Frontal cortex (tissue), 3 donors: ENCODE measurements at regions not wholly inside any gene's neighbourhood (a gene's known extent, or its start where the extent isn't known, plus 50 kb on each side); places are given as distances from the start of the nearest gene placed in this dataset.
"Not testable (repeated sequence)": the region's sequence is repeated elsewhere in the genome, so short reads cannot be mapped to it uniquely, and the experiment has no call there.

Experiments used
- DNase-seq, 2 donors: peaks; one replicate each; pipeline ENCODE4 v3.0.0; 2012; ENCODE audit warnings: low spot score in 2 of 2
- FAIRE-seq: peaks from 2 replicates; lab custom pipeline; 2012; peaks lifted over from hg19 to GRCh38; lab: Jason Lieb, UNC
- donor health status: control.
- donor health status: control.
- donor health status: control.

GRCh38 chr2:48205137-48205798, 109.2 kb upstream of the FOXN2 start:
- DNase-seq, result peak; percentile 14 to 38
- peak; percentile 97 for FAIRE-seq

DNA sequence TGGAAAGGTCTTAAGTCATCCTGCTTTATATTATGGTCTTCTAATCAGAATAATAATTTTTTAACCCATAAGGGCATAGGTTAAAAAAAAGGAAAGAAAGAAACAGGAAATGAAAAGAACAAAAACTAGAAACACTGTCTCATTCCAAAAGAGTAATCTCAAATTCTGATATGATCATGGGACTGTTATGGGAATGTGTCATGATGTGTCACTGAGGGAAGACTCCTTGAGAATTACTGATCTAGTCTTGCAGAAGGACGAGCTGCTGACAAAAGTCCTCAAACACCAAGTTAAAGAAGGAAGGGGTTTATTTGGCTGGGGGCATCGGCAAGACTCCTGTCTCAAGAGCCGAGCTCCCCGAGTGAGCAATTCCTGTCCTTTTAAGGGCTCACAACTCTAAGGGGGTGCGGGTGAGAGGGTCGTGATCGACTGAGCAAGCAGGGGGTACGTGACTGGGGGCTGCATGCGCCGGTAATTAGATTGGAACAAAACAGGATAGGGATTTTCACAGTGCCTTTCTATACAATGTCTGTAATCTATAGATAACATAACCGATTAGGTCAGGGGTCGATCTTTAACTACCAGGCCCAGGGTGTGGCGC, 108.3 kb upstream of the FOXN2 start:
- FAIRE-seq, result not testable (repeated sequence)

GRCh38 chr2:48207201-48207641, 107.3 kb upstream of the FOXN2 start:
- no peak for DNase-seq

More for the DNA sequence above, 108.3 kb upstream of the FOXN2 start:
- not testable (repeated sequence) for DNase-seq

GRCh38 chr2:48207851-48208250, 106.6 kb upstream of the FOXN2 start:
- FAIRE-seq, result no peak
- no peak for DNase-seq

More at GRCh38 chr2:48207201-48207641, 107.3 kb upstream of the FOXN2 start:
- no peak for FAIRE-seq

DNA sequence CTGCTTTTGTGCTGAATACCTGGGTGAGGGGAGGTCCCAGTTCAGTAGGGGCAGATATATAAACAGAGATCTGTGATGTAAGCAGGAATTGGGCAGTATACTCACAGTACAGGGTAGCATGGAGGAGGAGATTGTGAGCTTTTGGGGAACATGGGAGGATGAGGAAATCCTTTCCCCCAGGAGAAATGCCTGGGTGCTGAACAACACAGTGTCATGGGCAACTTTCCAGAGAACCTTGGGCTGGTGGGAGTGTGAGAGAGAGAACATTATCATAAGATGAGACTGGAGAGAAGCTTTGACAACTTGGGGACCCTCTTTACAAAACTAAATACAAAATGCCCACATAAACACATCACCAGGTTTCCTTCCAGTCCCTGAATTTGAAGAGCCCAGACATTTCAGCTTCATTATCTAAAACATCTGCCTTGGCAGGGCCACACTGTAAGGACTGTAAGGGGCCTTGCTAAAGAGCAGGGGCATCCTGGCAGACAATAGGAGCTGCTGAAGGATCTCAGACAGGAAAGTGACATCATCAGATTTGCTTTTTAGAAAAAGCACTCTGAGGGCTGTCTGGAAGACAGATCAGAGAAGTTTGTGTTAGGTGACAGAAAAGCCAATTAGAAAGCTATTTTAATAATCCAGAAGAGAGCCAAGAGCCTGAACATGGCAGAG, 105.1 kb upstream of the FOXN2 start:
- DNase-seq (no peak), FAIRE-seq (no peak)

GRCh38 chr2:48210189-48210588, 104.3 kb upstream of the FOXN2 start:
- FAIRE-seq (no peak), DNase-seq (no peak)

DNA sequence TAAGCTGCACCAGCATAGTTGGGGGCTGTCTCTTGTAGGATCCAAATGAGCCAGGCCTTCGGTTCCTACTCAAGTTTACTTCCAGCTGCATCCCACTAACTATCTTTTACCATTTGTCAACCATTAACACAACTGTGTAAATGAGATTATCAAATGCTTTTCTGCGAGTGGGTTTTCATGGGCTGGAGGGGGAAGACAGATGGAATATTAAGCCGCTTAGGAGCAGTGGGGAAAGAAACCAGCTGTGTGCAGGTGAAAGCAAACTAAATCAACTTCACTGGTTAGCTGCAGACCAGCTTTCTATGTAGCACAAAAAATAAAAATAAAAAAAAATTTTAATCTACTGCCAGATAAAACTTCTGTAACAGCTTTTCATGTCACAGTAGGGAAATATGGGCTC, 100.8 kb upstream of the FOXN2 start:
- no peak for DNase-seq
- no peak for FAIRE-seq

- no peak for DNase-seq
- FAIRE-seq, result no peak
Observed at GRCh38 chr2:48218169-48218568, 96.3 kb upstream of the FOXN2 start.

DNA sequence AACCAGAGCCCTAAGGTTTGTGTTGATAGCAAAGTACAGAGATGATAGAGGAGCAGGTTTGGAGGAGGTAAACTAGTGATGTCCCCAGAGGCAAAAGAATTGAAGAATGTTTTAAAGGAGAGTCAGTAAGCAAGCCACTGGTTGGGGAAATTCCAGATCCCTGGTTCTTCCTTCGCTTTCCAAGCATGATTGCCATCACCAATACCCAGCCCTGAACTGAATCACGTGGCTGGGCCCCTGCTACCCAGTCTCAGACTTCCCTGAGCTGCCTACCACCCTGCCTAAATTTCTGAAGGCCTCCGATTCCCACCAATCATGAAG, 95.3 kb upstream of the FOXN2 start:
- no peak for FAIRE-seq
- DNase-seq, result no peak

DNA sequence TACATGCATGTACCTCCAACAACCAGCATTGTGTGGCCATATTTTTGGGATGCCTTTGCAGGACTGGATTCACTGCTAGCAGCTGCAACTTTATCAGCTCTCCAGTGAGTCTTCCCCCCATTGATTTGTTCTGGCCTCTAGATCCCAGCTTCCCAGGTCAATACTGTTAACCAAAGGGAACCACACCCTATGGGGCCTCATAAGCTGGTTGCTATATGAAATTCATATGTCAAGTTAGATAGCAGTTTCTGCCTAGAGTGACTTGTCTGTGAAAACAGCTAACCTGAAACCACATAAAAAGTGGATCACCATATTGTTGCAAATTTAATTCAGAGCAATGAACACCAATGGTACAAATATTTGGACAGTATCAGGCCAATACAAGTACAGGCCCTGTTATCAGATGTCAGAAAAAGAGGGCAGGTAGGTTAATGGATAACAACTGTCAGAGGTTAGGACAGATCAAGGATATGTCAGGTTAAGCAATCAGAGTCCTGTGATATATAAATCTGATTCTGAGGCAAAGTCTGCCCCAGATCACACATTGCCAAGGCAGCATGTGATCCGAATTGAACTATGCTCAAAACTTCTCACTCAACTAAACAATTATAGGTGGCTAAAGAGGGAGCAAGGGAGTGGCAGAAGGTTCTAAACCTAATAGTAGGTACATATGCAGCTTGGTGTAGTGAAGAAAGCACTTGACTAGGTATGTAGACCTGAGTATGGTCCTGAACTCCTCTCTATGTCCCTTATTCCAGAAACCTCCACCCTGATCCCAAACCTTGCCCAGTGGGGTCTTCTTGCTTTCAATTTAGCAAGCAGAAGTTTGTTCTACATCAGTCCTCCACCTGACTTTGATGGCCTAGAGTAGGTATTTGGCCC, 94.7 kb upstream of the FOXN2 start:
- DNase-seq (no peak), FAIRE-seq (no peak)

GRCh38 chr2:48220501-48220900, 94.0 kb upstream of the FOXN2 start:
- FAIRE-seq (no peak), DNase-seq (no peak)

DNA sequence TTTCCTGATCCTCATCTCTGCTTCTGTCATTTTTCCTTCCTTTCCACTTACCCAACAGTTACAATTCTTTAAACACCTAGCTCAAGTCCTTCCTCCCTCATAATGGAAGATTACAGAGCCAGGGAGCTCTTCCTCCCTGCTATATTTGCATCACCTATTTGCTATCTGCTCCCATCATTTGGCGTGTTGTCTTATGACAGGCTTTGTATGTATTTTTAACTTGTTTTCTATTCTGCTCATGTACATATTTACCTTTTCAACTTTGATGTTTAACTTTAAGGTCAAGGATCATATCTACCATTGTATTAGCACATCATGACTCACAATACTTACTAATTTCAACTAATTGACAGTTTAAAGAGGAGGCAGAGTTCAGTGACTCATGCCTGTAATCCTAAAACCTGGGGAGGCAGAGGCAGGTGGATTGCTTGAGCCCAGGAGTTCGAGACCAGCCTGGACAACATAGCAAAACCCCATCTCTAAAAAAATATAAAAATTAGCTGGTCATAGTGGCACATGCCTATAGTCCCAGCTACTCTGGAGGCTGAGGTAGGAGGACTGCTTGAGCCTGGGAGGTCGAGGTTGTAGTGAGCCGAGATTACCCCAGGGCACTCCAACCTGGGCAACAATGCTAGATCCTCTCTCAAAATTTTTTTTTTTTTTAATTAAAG, 92.5 kb upstream of the FOXN2 start:
- FAIRE-seq, result no peak
- no peak for DNase-seq

GRCh38 chr2:48227617-48228344, 86.7 kb upstream of the FOXN2 start:
- FAIRE-seq (no peak), DNase-seq (no peak)

GRCh38 chr2:48228345-48228684, 86.2 kb upstream of the FOXN2 start:
- FAIRE-seq, result no peak
- DNase-seq, result no peak

DNA sequence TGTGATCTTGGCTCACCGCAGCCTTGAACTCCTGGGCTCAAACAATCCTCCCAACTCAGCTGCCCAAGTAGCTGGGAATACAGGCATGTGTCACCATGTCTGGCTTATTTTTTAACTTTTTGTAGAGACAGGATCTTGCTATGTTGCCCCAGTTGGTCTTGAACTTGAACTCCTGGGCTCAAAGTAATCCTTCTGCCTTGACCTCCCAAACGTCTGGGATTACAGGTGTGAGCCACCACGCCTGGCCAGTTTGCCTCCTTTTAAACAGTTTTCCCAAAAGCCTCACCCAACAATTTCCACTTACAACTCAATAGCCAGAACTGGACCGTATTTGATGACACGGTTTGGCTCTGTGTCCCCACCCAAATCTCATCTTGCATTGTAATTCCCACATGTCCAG, 85.4 kb upstream of the FOXN2 start:
- DNase-seq (no peak), FAIRE-seq (no peak)

GRCh38 chr2:48230834-48231233, 83.6 kb upstream of the FOXN2 start:
- FAIRE-seq (no peak), DNase-seq (no peak)

DNA sequence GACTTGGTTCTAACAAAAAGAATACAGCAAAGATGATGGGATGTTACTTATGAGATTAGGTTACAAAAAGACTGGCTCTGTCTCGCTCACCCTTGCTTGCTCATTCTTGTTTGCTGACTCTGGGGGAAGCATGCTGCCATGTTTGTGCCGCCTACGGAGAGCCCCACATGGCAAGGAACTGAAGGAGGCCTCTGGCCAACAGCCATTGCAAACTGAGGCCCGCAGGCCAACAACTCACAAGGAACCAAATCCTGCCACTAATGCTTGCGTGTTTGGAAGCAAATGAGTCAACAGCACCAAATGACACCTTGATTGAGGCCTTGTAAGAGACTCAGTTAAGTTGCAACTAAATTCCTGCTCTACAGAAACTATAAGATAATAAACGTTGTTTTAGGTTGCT, 82.1 kb upstream of the FOXN2 start:
- no peak for FAIRE-seq
- DNase-seq, result no peak

GRCh38 chr2:48233005-48233404, 81.5 kb upstream of the FOXN2 start:
- FAIRE-seq, result no peak
- no peak for DNase-seq

GRCh38 chr2:48233824-48234223, 80.7 kb upstream of the FOXN2 start:
- FAIRE-seq, DNase-seq: not testable (repeated sequence)
